ENCODE measurements at regions not wholly inside any gene's neighbourhood (a gene's known extent, or its start where the extent isn't known, plus 50 kb on each side); places are given as distances from the start of the nearest gene placed in this dataset.

GRCh38 chr17:14940108-14940937 is 324.8 kb downstream of the PMP22 start:
- Histone ChIP-seq H3K27me3 (ENCODE audit: control insufficient read depth in 1 of 2, insufficient read depth in 2 of 2, low read length in 2 of 2) (no peaks in the 10 kb centered on the region; a peak in 1 of 5 replicates), H3K4me2 (ENCODE audit: low read depth, low read length) (no peak overlapping the region), H3K27ac (ENCODE audit: extremely low read length, insufficient read depth, low read length) (no peak overlapping the region), H2AFZ (ENCODE audit: low read length) (no peak overlapping the region), H3K36me3 (replicated peaks in 1 of 2; ENCODE audit: control insufficient read depth in 1 of 2, insufficient read depth in 2 of 2, low read length in 2 of 2) (no peaks in the 10 kb centered on the region), H3K4me1 (ENCODE audit: insufficient read depth, low read length) (no peaks in the 10 kb centered on the region), H4K20me1 (ENCODE audit: insufficient read depth, low read length) (no peaks in the 10 kb centered on the region), H3K9me3 (ENCODE audit: low read length) (no peaks in the 10 kb centered on the region), H3K79me2 (ENCODE audit: insufficient read depth, low read length) (no peaks in the 10 kb centered on the region), H3K9ac (ENCODE audit: insufficient read depth, low read depth, low read length) (no peak overlapping the region), H3K4me3 (replicated peaks in 1 of 3; ENCODE audit: insufficient read depth in 1 of 3, low read depth in 2 of 3, low read length in 3 of 3) (no peak overlapping the region)
- TF ChIP-seq NFE2L2 (IDR thresholded peaks at IDR 0.05; ENCODE audit: low read length) (no peak), ZNF343 (CRISPR knock-in tag; IDR thresholded peaks at IDR 0.05) (no peak), ZNF18 (CRISPR knock-in tag; IDR thresholded peaks at IDR 0.05; ENCODE audit: insufficient replicate concordance) (no peak), CBX2 (IDR thresholded peaks at IDR 0.05; ENCODE audit: low read depth, low read length) (no peak), CBX2 (CRISPR knock-in tag; IDR thresholded peaks at IDR 0.05; ENCODE audit: low read depth) (no peak), PLSCR1 (CRISPR knock-in tag; IDR thresholded peaks at IDR 0.05; ENCODE audit: borderline replicate concordance) (no peak), POLR2G (IDR thresholded peaks at IDR 0.05; ENCODE audit: low read depth, low read length) (no peak), ONECUT2 (CRISPR knock-in tag; IDR thresholded peaks at IDR 0.05) (no peak), ZNF30 (CRISPR knock-in tag; IDR thresholded peaks at IDR 0.05) (no peak), ZNF432 (CRISPR knock-in tag; IDR thresholded peaks at IDR 0.05; ENCODE audit: borderline replicate concordance) (no peak), ZNF296 (CRISPR knock-in tag; conservative IDR thresholded peaks at IDR 0.05) (no peak), MTF2 (CRISPR knock-in tag; IDR thresholded peaks at IDR 0.05; ENCODE audit: borderline replicate concordance) (no peak), HNRNPK (IDR thresholded peaks at IDR 0.05; ENCODE audit: low read depth, low read length, poor library complexity, severe bottlenecking) (no peak), AKAP8 (CRISPR knock-in tag; IDR thresholded peaks at IDR 0.05) (no peak), ZBTB8A (CRISPR knock-in tag; IDR thresholded peaks at IDR 0.05; ENCODE audit: borderline replicate concordance, low read depth) (no peak)
- TF ChIP-seq, protein P1, sequence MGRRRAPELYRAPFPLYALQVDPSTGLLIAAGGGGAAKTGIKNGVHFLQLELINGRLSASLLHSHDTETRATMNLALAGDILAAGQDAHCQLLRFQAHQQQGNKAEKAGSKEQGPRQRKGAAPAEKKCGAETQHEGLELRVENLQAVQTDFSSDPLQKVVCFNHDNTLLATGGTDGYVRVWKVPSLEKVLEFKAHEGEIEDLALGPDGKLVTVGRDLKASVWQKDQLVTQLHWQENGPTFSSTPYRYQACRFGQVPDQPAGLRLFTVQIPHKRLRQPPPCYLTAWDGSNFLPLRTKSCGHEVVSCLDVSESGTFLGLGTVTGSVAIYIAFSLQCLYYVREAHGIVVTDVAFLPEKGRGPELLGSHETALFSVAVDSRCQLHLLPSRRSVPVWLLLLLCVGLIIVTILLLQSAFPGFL (CRISPR knock-in tag; IDR thresholded peaks at IDR 0.05), result no peak
- in situ Hi-C loops (cut with HindIII; ENCODE audit: extremely low pct_ligation_motif_present, low pct_unique_long_range_greater_than_20kb), result loop anchor here (25.0 kb wide), 1 partner anchor 678 kb away; no protein-coding TSS in a partner anchor
- ChIA-PET POLR2A (no interaction called here), CTCF (ENCODE audit: low intra/inter-chr PET ratio, low total read pairs) (no interaction called here)
- intact Hi-C loops (cut with micrococcal nuclease; ENCODE audit: unreplicated experiment), result no loop called here
- ATAC-seq, result no peak
- BruUV-seq (replicated peaks), result no TSS peak
- DNase-seq (ENCODE audit: low spot score), result no peak
- no peak for FAIRE-seq
- 52% methylated on average over 4 of the region's 4 CpGs for WGBS (ENCODE audit: low lambda C conversion rate)

Data from HepG2 (cell line).